B cell (primary cell): ENCODE measurements at regions not wholly inside any gene's neighbourhood (a gene's known extent, or its start where the extent isn't known, plus 50 kb on each side); places are given as distances from the start of the nearest gene placed in this dataset.

Experiments
- ATAC-seq: fragments of 200-7000 bp; cut with Tn5 transposase; one replicate; pipeline ENCODE4 v1.10.0; 2021; ENCODE audit warnings: low read depth, mild to moderate bottlenecking, moderate number of reproducible peaks, moderate library complexity
- CTCF ChIA-PET: fragments of 350-600 bp; sonication (Branson Sonifier 250); formaldehyde crosslinking; loops from one replicate; lab custom pipeline; 2021; ENCODE audit warnings: antibody characterized with exemption, inconsistent platforms; lab: Charles Lee
- POLR2A ChIA-PET: fragments of 350-600 bp; sonication (Branson Sonifier 250); formaldehyde crosslinking; loops from one replicate; lab custom pipeline; 2021; ENCODE audit warnings: antibody characterized with exemption; lab: Charles Lee
- DNase-seq: peaks from one replicate; pipeline ENCODE4 v3.0.0; 2013
- H2AFZ ChIP-seq: 2 replicates; pipeline ENCODE4 v1.6.1; 2012; ENCODE audit warnings: mild to moderate bottlenecking, low read depth, low read length; ENCODE audit not compliant: insufficient read depth, poor library complexity, severe bottlenecking
- H3K27ac ChIP-seq, 2 donors: 1 replicate in 1 of 2; 2 replicates in 1 of 2; pipeline ENCODE4 v1.5.1; 2012 to 2013; ENCODE audit warnings: low read length in 2 of 2, mild to moderate bottlenecking in 2 of 2, moderate library complexity in 1 of 2
- H3K27me3 ChIP-seq, 4 experiments: fragments of 200-600 bp in 1 of 4; sonication (generic) in 1 of 4; replicated peaks in 1 of 4; 1 replicate in 2 of 4; 2 replicates in 2 of 4; pipeline versions ENCODE4 v1.6.1 to v1.7.0; 2013 to 2016; ENCODE audit warnings: low read length in 3 of 4, mild to moderate bottlenecking in 2 of 4, mixed read lengths in 1 of 4, moderate library complexity in 1 of 4; ENCODE audit not compliant: insufficient read depth in 4 of 4, control insufficient read depth in 3 of 4; ENCODE audit errors: control extremely low read depth in 1 of 4
- H3K36me3 ChIP-seq, 2 experiments: replicated peaks in 1 of 2; 1 replicate in 1 of 2; 2 replicates in 1 of 2; pipeline versions ENCODE4 v1.6.1 to v1.7.1; 2013; ENCODE audit warnings: low read length in 1 of 2; ENCODE audit not compliant: insufficient read depth in 2 of 2, control insufficient read depth in 1 of 2; ENCODE audit errors: control extremely low read depth in 1 of 2, extremely low read depth in 1 of 2
- H3K4me1 ChIP-seq, 2 donors: fragments of 200-600 bp in 1 of 2; sonication (generic) in 1 of 2; 1 replicate in 1 of 2; 2 replicates in 1 of 2; pipeline versions ENCODE4 v1.5.1 to v1.6.1; 2013 to 2017; ENCODE audit warnings: low read length in 2 of 2; ENCODE audit not compliant: control insufficient read depth in 2 of 2, insufficient read depth in 2 of 2
- H3K4me2 ChIP-seq: replicated peaks from 2 replicates; pipeline ENCODE3; 2012; ENCODE audit warnings: mild to moderate bottlenecking, low read depth, low read length; ENCODE audit not compliant: poor library complexity, severe bottlenecking
- H3K4me3 ChIP-seq, 5 experiments: fragments of 200-600 bp in 1 of 5; sonication (generic) in 1 of 5; 1 replicate in 3 of 5; 2 replicates in 2 of 5; pipeline versions ENCODE4 v1.5.1 to v1.7.0; 2011 to 2016; ENCODE audit warnings: low read length in 4 of 5, mild to moderate bottlenecking in 4 of 5, low read depth in 2 of 5, control low read depth in 1 of 5, moderate library complexity in 1 of 5; ENCODE audit not compliant: insufficient read depth in 1 of 5; ENCODE audit errors: control extremely low read depth in 1 of 5, extremely low read depth in 1 of 5
- H3K79me2 ChIP-seq: fragments of 200-600 bp; sonication (generic); one replicate; pipeline ENCODE4 v1.6.0; 2016; ENCODE audit warnings: low read length; ENCODE audit not compliant: control insufficient read depth, insufficient read depth
- H3K9ac ChIP-seq: fragments of 200-600 bp; sonication (generic); 2 replicates; pipeline ENCODE4 v1.6.1; 2017; ENCODE audit warnings: mild to moderate bottlenecking, low read length, moderate library complexity
- H3K9me3 ChIP-seq, 3 donors: one replicate each; pipeline versions ENCODE4 v1.6.1 to v1.7.1; 2013; ENCODE audit warnings: low read length in 2 of 3; ENCODE audit not compliant: control insufficient read depth in 2 of 3, insufficient read depth in 1 of 3; ENCODE audit errors: control extremely low read depth in 1 of 3
- H4K20me1 ChIP-seq: 2 replicates; pipeline ENCODE4 v1.6.0; 2012; ENCODE audit warnings: mild to moderate bottlenecking, low read length; ENCODE audit not compliant: insufficient read depth, control insufficient read depth, poor library complexity, severe bottlenecking
- H3K27ac Mint-ChIP-seq: one replicate; pipeline ENCODE4 v1.8.0; 2021; ENCODE audit warnings: mixed read lengths
- H3K27me3 Mint-ChIP-seq: one replicate; pipeline ENCODE4 v1.8.0; 2021; ENCODE audit warnings: mixed read lengths
- H3K4me1 Mint-ChIP-seq: one replicate; pipeline ENCODE4 v1.8.0; 2021; ENCODE audit warnings: mixed read lengths
- H3K4me3 Mint-ChIP-seq: one replicate; pipeline ENCODE4 v1.8.0; 2021; ENCODE audit warnings: mixed read lengths
- H3K9me3 Mint-ChIP-seq: one replicate; pipeline ENCODE4 v1.8.0; 2022; ENCODE audit warnings: mixed read lengths; ENCODE audit not compliant: insufficient read depth
- CTCF ChIP-seq: fragments of 200-600 bp; IDR thresholded peaks from one replicate; pipeline ENCODE4 v1.8.0; 2022; ENCODE audit warnings: antibody characterized with exemption, mild to moderate bottlenecking
- EZH2 ChIP-seq: IDR thresholded peaks from 2 replicates; pipeline ENCODE4 v1.6.1; 2012; ENCODE audit warnings: borderline replicate concordance, low read depth, mild to moderate bottlenecking, moderate library complexity, low read length; ENCODE audit not compliant: insufficient read depth, poor library complexity, severe bottlenecking
- WGBS: methylation state at CpG from one replicate; pipeline ENCODE4 v1.1.5; 2013; ENCODE audit warnings: missing lambda C conversion rate; ENCODE audit not compliant: insufficient coverage; 5-methylcytosine and 5-hydroxymethylcytosine counted together
- intact Hi-C: fragments of 100-400 bp; cut with micrococcal nuclease; formaldehyde crosslinking; loops from one replicate; pipeline ENCODE4 v1.10.0; 2022

- Mint-ChIP-seq H3K27ac (no peak overlapping the region), H3K4me3 (no peak overlapping the region), H3K27me3 (no peaks in the 10 kb centered on the region), H3K9me3 (no peaks in the 10 kb centered on the region), H3K4me1 (no peaks in the 10 kb centered on the region)
- DNase-seq (no peak), ATAC-seq (no peak)
- Histone ChIP-seq H3K79me2 (no peaks in the 10 kb centered on the region), H3K4me2 (no peak overlapping the region), H3K27ac (no peak overlapping the region), H3K4me3 (no peak overlapping the region), H3K27me3 (no peaks in the 10 kb centered on the region), H4K20me1 (no peaks in the 10 kb centered on the region), H2AFZ (no peak overlapping the region), H3K4me1 (no peaks in the 10 kb centered on the region), H3K9ac (no peak overlapping the region), H3K9me3 (no peaks in the 10 kb centered on the region), H3K36me3 (no peaks in the 10 kb centered on the region)
- WGBS, result 96% methylated on average over 3 of the region's 3 CpGs
- intact Hi-C loops, result no loop called here
- POLR2A ChIA-PET, result no interaction called here
- no peak for TF ChIP-seq EZH2
- no peak for TF ChIP-seq CTCF
- CTCF ChIA-PET, result no interaction called here
These were observed 224.4 kb upstream of the HS6ST1 start for GRCh38 chr2:128543036-128543435.

- TF ChIP-seq CTCF, result no peak
- TF ChIP-seq EZH2, result no peak
- no peak overlapping the region for H3K9ac ChIP-seq
- Mint-ChIP-seq H3K4me1 (no peaks in the 10 kb centered on the region), H3K27me3 (no peaks in the 10 kb centered on the region), H3K27ac (no peak overlapping the region), H3K9me3 (no peaks in the 10 kb centered on the region), H3K4me3 (no peak overlapping the region)
- H2AFZ ChIP-seq, result no peak overlapping the region
- no peak overlapping the region for H3K4me2 ChIP-seq
- no peak overlapping the region for H3K27ac ChIP-seq
- intact Hi-C loops, result no loop called here
- no peak overlapping the region for H3K4me3 ChIP-seq
- H3K79me2 ChIP-seq, result no peaks in the 10 kb centered on the region
- H3K9me3 ChIP-seq, result no peaks in the 10 kb centered on the region
- no peaks in the 10 kb centered on the region for H3K4me1 ChIP-seq
- H4K20me1 ChIP-seq, result no peaks in the 10 kb centered on the region
- ATAC-seq (no peak), DNase-seq (no peak)
- ChIA-PET CTCF (no interaction called here), POLR2A (no interaction called here)
- WGBS, result 95% methylated on average over 8 of the region's 10 CpGs
- H3K27me3 ChIP-seq, result no peaks in the 10 kb centered on the region
- no peaks in the 10 kb centered on the region for H3K36me3 ChIP-seq
These were observed 225.0 kb upstream of the HS6ST1 start for GRCh38 chr2:128543646-128544045.
